ENCODE measurements at regions not wholly inside any gene's neighbourhood (a gene's known extent, or its start where the extent isn't known, plus 50 kb on each side); places are given as distances from the start of the nearest gene placed in this dataset.

GRCh38 chr2:16119741-16120140 is 179.4 kb downstream of the MYCN start:
- Histone ChIP-seq H3K4me3 (no peak overlapping the region), H3K9me3 (no peaks in the 10 kb centered on the region), H3K36me3 (no peaks in the 10 kb centered on the region), H3K27ac (no peak overlapping the region), H3K27me3 (replicated peaks; ENCODE audit: insufficient read depth) (no peaks in the 10 kb centered on the region), H3K4me1 (ENCODE audit: control insufficient read depth in 1 of 2, low read depth in 2 of 2) (no peaks in the 10 kb centered on the region)
- ATAC-seq (ENCODE audit: insufficient number of reproducible peaks, low FRiP score, low read depth): no peak
- TF ChIP-seq CTCF (IDR thresholded peaks at IDR 0.05): no peak
- no peak for DNase-seq (ENCODE audit: low spot score)

GRCh38 chr2:16118611-16119590 is 178.6 kb downstream of the MYCN start:
- TF ChIP-seq CTCF (IDR thresholded peaks at IDR 0.05): no peak
- H3K4me3 ChIP-seq: no peak overlapping the region
- no peaks in the 10 kb centered on the region for H3K4me1 ChIP-seq (ENCODE audit: control insufficient read depth in 1 of 2, low read depth in 2 of 2)
- DNase-seq (ENCODE audit: low spot score): no peak
- no peaks in the 10 kb centered on the region for H3K27me3 ChIP-seq (replicated peaks; ENCODE audit: insufficient read depth)
- no peaks in the 10 kb centered on the region for H3K9me3 ChIP-seq
- H3K36me3 ChIP-seq: no peaks in the 10 kb centered on the region
- no peak overlapping the region for H3K27ac ChIP-seq
- no peak for ATAC-seq (ENCODE audit: insufficient number of reproducible peaks, low FRiP score, low read depth)

- no peak overlapping the region for H3K4me3 ChIP-seq
- no peak for TF ChIP-seq CTCF (IDR thresholded peaks at IDR 0.05)
- no peaks in the 10 kb centered on the region for H3K27me3 ChIP-seq (replicated peaks; ENCODE audit: insufficient read depth)
- no peaks in the 10 kb centered on the region for H3K4me1 ChIP-seq (ENCODE audit: control insufficient read depth in 1 of 2, low read depth in 2 of 2)
- DNase-seq (ENCODE audit: low spot score) (no peak), ATAC-seq (ENCODE audit: insufficient number of reproducible peaks, low FRiP score, low read depth) (no peak)
- no peaks in the 10 kb centered on the region for H3K9me3 ChIP-seq
- H3K36me3 ChIP-seq: no peaks in the 10 kb centered on the region
- H3K27ac ChIP-seq: no peak overlapping the region
Measured at GRCh38 chr2:16117791-16118610, 177.7 kb downstream of the MYCN start.

- H3K4me3 ChIP-seq: no peak overlapping the region
- H3K4me1 ChIP-seq (ENCODE audit: control insufficient read depth in 1 of 2, low read depth in 2 of 2): no peaks in the 10 kb centered on the region
- ATAC-seq (ENCODE audit: insufficient number of reproducible peaks, low FRiP score, low read depth) (no peak), DNase-seq (ENCODE audit: low spot score) (no peak)
- H3K27me3 ChIP-seq (replicated peaks; ENCODE audit: insufficient read depth): no peaks in the 10 kb centered on the region
- no peaks in the 10 kb centered on the region for H3K9me3 ChIP-seq
- H3K36me3 ChIP-seq: no peaks in the 10 kb centered on the region
- no peak for TF ChIP-seq CTCF (IDR thresholded peaks at IDR 0.05)
- no peak overlapping the region for H3K27ac ChIP-seq
Measured at GRCh38 chr2:16117021-16117700, 176.8 kb downstream of the MYCN start.
